Central memory CD8-positive, alpha-beta T cell (primary cell): ENCODE measurements at regions not wholly inside any gene's neighbourhood (a gene's known extent, or its start where the extent isn't known, plus 50 kb on each side); places are given as distances from the start of the nearest gene placed in this dataset.

Experiments used
- ATAC-seq: fragments of 150-1000 bp; cut with Tn5 transposase; replicated peaks from 2 replicates; pipeline ENCODE4 v1.10.0; 2022; ENCODE audit warnings: mild to moderate bottlenecking, moderate FRiP score, moderate number of reproducible peaks; ENCODE audit not compliant: poor library complexity, severe bottlenecking; ENCODE audit errors: extremely low read depth
- DNase-seq, 2 donors: peaks; one replicate each; pipeline ENCODE4 v3.0.0; 2021; ENCODE audit warnings: low spot score in 2 of 2
- H3K27ac Mint-ChIP-seq: one replicate; pipeline ENCODE4 v1.8.0; 2022; ENCODE audit warnings: low read depth, mild to moderate bottlenecking, moderate library complexity, mixed read lengths
- H3K27me3 Mint-ChIP-seq: one replicate; pipeline ENCODE4 v1.8.0; 2022; ENCODE audit warnings: mixed read lengths
- H3K36me3 Mint-ChIP-seq: one replicate; pipeline ENCODE4 v1.8.0; 2022; ENCODE audit warnings: mild to moderate bottlenecking, moderate library complexity, mixed read lengths; ENCODE audit not compliant: insufficient read depth
- H3K4me1 Mint-ChIP-seq: one replicate; pipeline ENCODE4 v1.8.0; 2022; ENCODE audit warnings: mixed read lengths
- H3K4me3 Mint-ChIP-seq: one replicate; pipeline ENCODE4 v1.8.0; 2022; ENCODE audit warnings: mild to moderate bottlenecking, moderate library complexity, mixed read lengths
- H3K9me3 Mint-ChIP-seq: one replicate; pipeline ENCODE4 v1.8.0; 2022; ENCODE audit warnings: mixed read lengths

DNA sequence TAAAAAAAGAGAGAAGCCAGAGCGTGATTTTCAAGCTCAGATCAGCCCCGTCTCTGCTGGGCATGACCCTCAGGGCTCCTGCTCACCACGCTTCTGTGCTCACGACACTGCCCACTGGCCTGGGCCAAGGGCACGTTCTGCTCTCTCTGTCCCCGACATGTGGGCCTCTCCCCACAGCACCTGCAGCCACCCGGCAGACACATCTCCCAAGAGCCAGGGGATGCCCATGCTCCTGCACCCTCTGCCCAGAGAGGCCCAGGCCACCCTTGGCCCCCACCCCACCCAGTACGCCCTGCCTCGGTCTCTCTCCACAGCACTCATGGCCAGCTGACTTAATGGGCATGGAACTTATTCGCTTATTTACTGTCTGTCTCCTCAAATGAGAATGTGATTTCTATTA, 175.4 kb upstream of the RNF32 start:
- Mint-ChIP-seq H3K36me3 (no peaks in the 10 kb centered on the region), H3K27me3 (peaks cover 3% of the 10 kb centered on the region)

GRCh38 chr7:156464339-156464738, 176.2 kb upstream of the RNF32 start:
- no peak for ATAC-seq
- Mint-ChIP-seq H3K27ac (no peak overlapping the region), H3K4me3 (no peak overlapping the region), H3K9me3 (no peaks in the 10 kb centered on the region), H3K36me3 (no peaks in the 10 kb centered on the region), H3K4me1 (no peaks in the 10 kb centered on the region), H3K27me3 (peaks cover 10% of the 10 kb centered on the region)
- no peak for DNase-seq

More for the DNA sequence above, 175.4 kb upstream of the RNF32 start:
- ATAC-seq (no peak), DNase-seq (no peak)
- no peak overlapping the region for H3K4me3 Mint-ChIP-seq
- H3K27ac Mint-ChIP-seq = no peak overlapping the region
- H3K4me1 Mint-ChIP-seq = no peaks in the 10 kb centered on the region
- H3K9me3 Mint-ChIP-seq = no peaks in the 10 kb centered on the region

DNA sequence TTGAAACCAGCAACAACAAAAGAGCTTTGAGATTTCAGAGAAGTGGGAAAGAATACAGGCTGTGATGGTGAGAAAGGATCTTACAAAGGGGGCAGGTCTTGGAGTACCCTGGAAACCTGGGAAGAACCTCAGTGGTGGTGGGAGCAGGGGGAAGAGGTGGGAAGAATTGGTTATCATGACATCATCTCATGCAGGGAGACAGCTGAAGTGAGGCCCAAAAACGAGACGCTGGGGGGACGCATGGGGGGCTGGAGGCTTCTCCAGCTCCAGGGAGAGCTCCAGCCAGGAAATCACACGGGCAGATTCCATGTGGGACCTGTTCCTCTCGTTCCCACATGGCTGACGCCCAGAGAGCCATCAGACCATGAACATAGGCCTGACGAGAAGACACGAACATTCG, 177.3 kb upstream of the RNF32 start:
- Mint-ChIP-seq H3K27me3 (peaks cover 21% of the 10 kb centered on the region), H3K9me3 (no peaks in the 10 kb centered on the region), H3K4me1 (no peaks in the 10 kb centered on the region), H3K27ac (no peak overlapping the region), H3K36me3 (peaks cover 3% of the 10 kb centered on the region), H3K4me3 (no peak overlapping the region)
- DNase-seq = no peak
- no peak for ATAC-seq

DNA sequence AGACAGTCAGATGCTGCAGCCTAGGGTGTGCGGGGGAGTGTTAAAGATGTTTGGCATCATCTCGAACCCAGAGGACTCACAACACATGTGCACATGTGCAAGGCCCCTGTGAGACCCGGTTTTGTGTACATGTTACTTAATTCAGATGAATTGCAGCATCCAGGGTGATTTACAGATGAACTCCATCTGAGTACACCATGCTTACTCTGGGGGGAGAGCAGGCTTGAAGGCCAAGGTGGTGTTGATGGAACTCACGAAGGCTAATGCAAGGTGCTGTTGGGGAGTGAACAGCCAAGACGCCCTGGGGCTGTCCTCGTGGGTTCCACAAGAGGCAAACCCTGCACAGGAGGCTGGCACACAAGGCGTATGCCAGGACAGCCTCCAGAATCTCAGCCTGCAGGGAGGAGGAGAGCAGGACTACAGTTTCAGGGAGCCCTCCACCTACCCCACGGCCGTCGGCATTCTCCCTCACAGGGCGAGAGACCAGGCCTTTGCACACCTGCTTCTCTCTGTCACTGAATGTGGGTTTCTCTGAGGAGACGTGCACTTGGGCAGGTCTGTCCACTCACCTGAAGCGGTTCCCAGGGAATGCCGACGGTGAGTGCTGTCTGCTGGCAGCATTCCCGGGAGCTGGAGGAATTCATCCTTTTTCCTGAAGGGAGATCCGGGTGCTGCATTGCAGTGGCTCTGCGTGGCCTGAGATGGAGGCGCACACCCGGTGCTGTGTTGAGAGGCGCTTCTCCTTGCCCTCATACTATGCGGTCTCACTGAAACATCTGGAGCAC, 178.5 kb upstream of the RNF32 start:
- no peak overlapping the region for H3K4me3 Mint-ChIP-seq
- peaks cover 6% of the 10 kb centered on the region for H3K4me1 Mint-ChIP-seq
- peaks cover 4% of the 10 kb centered on the region for H3K9me3 Mint-ChIP-seq
- peaks cover 30% of the 10 kb centered on the region for H3K27me3 Mint-ChIP-seq
- DNase-seq = no peak
- no peak overlapping the region for H3K27ac Mint-ChIP-seq
- H3K36me3 Mint-ChIP-seq = peaks cover 3% of the 10 kb centered on the region
- no peak for ATAC-seq

GRCh38 chr7:156460858-156461627, 179.5 kb upstream of the RNF32 start:
- H3K4me1 Mint-ChIP-seq = peaks cover 6% of the 10 kb centered on the region
- H3K27ac Mint-ChIP-seq = no peak overlapping the region
- H3K36me3 Mint-ChIP-seq = peaks cover 3% of the 10 kb centered on the region
- no peak for ATAC-seq
- no peak overlapping the region for H3K4me3 Mint-ChIP-seq
- H3K9me3 Mint-ChIP-seq = peaks cover 4% of the 10 kb centered on the region
- H3K27me3 Mint-ChIP-seq = peaks cover 33% of the 10 kb centered on the region
- DNase-seq = no peak

- peaks cover 41% of the 10 kb centered on the region for H3K27me3 Mint-ChIP-seq
- no peak overlapping the region for H3K4me3 Mint-ChIP-seq
- no peak for ATAC-seq
- peaks cover 6% of the 10 kb centered on the region for H3K4me1 Mint-ChIP-seq
- no peak overlapping the region for H3K27ac Mint-ChIP-seq
- H3K9me3 Mint-ChIP-seq = peaks cover 4% of the 10 kb centered on the region
- DNase-seq = no peak
- H3K36me3 Mint-ChIP-seq = peaks cover 3% of the 10 kb centered on the region
Observed at GRCh38 chr7:156459582-156459981, 181.0 kb upstream of the RNF32 start.

DNA sequence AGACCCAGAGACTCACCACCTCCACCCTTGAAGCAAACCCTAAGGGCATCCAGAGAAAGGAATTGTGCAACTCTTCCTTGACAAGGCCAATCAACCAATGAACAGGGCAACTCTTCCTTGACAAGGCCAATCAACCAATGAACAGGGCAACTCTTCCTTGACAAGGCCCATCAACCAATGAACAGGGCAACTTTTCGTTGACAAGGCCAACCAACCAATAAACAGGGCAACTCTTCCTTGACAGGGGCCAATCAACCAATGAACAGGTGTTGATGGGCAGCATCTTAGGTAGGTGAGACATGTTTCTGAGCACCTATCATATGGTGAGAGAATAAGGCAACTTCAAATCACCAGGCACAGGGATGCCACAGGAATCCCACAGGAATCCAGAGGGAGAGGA, 181.5 kb upstream of the RNF32 start:
- H3K4me3 Mint-ChIP-seq = no peak overlapping the region
- peaks cover 41% of the 10 kb centered on the region for H3K27me3 Mint-ChIP-seq
- DNase-seq (no peak), ATAC-seq (no peak)
- no peak overlapping the region for H3K27ac Mint-ChIP-seq
- peaks cover 3% of the 10 kb centered on the region for H3K36me3 Mint-ChIP-seq
- peaks cover 4% of the 10 kb centered on the region for H3K9me3 Mint-ChIP-seq
- peaks cover 6% of the 10 kb centered on the region for H3K4me1 Mint-ChIP-seq

DNA sequence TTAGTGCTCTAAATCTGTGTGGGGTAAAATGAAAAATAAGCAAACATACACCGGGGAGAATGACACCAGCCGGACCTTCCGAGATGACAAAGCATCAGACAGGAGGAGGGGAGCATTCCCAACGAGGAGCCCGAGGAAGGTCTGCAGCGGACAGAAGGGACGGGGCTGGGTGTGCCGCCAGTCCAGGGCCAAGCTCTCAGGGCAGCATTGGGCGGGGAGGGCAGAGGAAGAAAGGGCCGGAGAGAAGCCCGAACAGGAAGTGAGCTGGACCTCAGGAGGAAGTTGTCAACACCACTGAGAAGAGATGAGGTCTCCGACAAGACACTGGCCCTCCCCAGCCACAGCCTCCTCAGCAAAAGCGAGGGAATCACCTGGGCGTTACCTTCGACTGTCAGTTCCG, 182.6 kb upstream of the RNF32 start:
- H3K36me3 Mint-ChIP-seq = peaks cover 3% of the 10 kb centered on the region
- peaks cover 6% of the 10 kb centered on the region for H3K4me1 Mint-ChIP-seq
- H3K4me3 Mint-ChIP-seq = no peak overlapping the region

DNA sequence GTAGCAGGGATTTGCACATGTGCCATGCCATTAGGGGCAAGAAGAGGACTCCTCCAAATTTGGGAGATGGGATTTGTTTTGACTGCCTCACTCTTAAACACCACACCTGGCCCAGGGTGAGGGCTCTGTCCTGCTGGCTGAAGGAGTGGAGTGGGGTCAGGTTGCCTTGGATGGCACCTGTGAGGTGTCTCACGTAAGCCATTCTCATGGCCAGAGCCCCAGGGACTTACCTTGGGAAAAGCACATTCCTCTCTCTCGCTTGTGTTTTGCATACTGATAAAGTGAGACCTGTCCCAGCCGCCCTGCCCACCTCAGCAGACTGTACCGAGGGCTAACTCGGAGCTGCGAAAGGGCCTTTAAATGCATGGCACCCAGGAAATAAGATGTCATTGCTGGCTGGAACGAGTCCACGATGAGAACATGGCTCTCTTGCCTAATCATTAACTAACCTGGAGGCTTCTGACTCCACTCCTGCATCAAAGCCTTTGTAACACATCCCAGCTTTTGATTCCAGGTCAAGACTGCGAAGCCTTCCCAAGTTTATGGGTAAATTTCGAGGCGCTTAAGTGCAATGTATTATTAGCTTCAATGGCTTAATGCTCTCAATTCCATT, 184.0 kb upstream of the RNF32 start:
- H3K4me3 Mint-ChIP-seq = no peak overlapping the region
- peaks cover 6% of the 10 kb centered on the region for H3K4me1 Mint-ChIP-seq
- peaks cover 54% of the 10 kb centered on the region for H3K27me3 Mint-ChIP-seq
- no peak overlapping the region for H3K27ac Mint-ChIP-seq
- H3K36me3 Mint-ChIP-seq = peaks cover 3% of the 10 kb centered on the region
- H3K9me3 Mint-ChIP-seq = peaks cover 4% of the 10 kb centered on the region
- ATAC-seq (no peak), DNase-seq (no peak)

More for the DNA sequence above, 182.6 kb upstream of the RNF32 start:
- Mint-ChIP-seq H3K27ac (no peak overlapping the region), H3K27me3 (peaks cover 43% of the 10 kb centered on the region), H3K9me3 (peaks cover 4% of the 10 kb centered on the region)
- ATAC-seq (no peak), DNase-seq (no peak)

DNA sequence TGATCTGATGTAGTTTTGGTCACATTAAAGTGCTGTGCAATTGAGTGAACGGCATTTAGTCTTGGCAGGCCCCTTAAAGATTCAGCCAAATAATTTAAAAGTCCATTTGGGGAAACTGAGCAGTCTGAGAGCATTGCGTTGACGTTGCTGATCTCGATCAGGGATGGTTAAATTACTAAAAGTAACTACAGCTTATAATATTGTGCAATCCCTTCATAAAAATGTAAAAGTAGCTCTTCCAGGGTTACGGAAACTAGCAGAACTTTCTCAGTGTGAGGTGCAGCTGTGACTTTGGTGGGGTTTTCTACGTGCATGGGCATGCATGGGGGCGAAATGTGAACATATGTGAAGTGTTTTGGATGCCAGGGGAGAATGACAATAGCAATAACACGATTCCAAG, 184.5 kb upstream of the RNF32 start:
- ATAC-seq (no peak), DNase-seq (no peak)
- Mint-ChIP-seq H3K27me3 (peaks cover 54% of the 10 kb centered on the region), H3K27ac (no peak overlapping the region), H3K4me1 (peaks cover 6% of the 10 kb centered on the region), H3K9me3 (peaks cover 4% of the 10 kb centered on the region), H3K4me3 (no peak overlapping the region), H3K36me3 (peaks cover 3% of the 10 kb centered on the region)

- H3K36me3 Mint-ChIP-seq = no peaks in the 10 kb centered on the region
- no peak overlapping the region for H3K27ac Mint-ChIP-seq
- ATAC-seq (no peak), DNase-seq (no peak)
- H3K4me3 Mint-ChIP-seq = no peak overlapping the region
- H3K4me1 Mint-ChIP-seq = no peaks in the 10 kb centered on the region
- peaks cover 16% of the 10 kb centered on the region for H3K27me3 Mint-ChIP-seq
- H3K9me3 Mint-ChIP-seq = no peaks in the 10 kb centered on the region
Observed at GRCh38 chr7:156450473-156450872, 190.1 kb upstream of the RNF32 start.

DNA sequence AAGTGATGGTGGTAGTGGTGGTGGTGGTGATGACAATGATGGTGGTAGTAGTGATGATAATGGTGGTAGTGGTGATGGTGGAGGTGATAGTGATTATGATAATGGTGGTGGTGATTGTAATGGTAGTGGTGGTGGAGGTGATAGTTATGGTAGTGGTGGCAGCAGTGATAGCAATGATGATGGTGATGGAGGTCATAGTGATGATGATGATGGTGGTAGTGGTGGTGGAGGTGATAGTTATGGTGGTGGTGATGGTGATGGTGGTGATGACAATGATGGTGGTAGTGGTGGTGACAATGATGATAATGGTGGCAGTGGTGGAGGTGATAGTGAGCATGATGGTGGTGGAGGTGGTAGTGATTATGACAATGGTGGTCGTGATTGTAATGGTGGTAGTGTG, 191.7 kb upstream of the RNF32 start:
- Mint-ChIP-seq H3K4me3 (no peak overlapping the region), H3K4me1 (no peaks in the 10 kb centered on the region), H3K27ac (no peak overlapping the region), H3K27me3 (peaks cover 15% of the 10 kb centered on the region), H3K9me3 (no peaks in the 10 kb centered on the region), H3K36me3 (no peaks in the 10 kb centered on the region)
- DNase-seq (no peak), ATAC-seq (no peak)

DNA sequence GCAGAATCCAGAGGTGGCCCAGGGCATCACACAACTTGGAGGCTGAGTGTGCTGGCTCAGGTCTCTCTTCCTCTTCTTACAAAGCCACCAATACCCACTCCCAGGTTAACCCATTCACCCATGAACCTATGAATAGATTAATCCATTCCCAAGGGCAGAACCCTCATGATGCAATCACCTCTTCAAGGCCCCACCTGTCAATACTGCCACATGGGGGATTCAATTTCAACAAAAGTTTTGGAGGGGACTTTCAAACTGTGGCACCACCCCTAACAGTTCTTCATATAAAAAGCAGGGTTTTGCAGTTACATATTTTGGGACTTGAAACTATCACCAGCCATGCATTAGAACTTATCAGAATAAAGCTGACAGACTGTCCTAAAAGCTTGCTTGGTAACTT, 193.6 kb upstream of the RNF32 start:
- no peak for DNase-seq
- Mint-ChIP-seq H3K4me3 (no peak overlapping the region), H3K27ac (no peak overlapping the region), H3K36me3 (no peaks in the 10 kb centered on the region), H3K4me1 (no peaks in the 10 kb centered on the region), H3K9me3 (no peaks in the 10 kb centered on the region), H3K27me3 (peaks cover 12% of the 10 kb centered on the region)
- ATAC-seq = no peak
